HEK293T (cell line): ENCODE measurements at regions not wholly inside any gene's neighbourhood (a gene's known extent, or its start where the extent isn't known, plus 50 kb on each side); places are given as distances from the start of the nearest gene placed in this dataset.
"Not testable (repeated sequence)": the region's sequence is repeated elsewhere in the genome, so short reads cannot be mapped to it uniquely, and the experiment has no call there.

Experiments used
- CTCF ChIA-PET: fragments of 350-600 bp; formaldehyde crosslinking; extraction: SDS; loops from one replicate; lab custom pipeline; 2021; ENCODE audit warnings: antibody characterized with exemption, inconsistent platforms; lab: Yijun Ruan, JAX
- POLR2A ChIA-PET: fragments of 350-600 bp; formaldehyde crosslinking; extraction: SDS; loops from one replicate; lab custom pipeline; 2020; ENCODE audit warnings: antibody characterized with exemption, inconsistent platforms; lab: Yijun Ruan, JAX
- DNase-seq: peaks from one replicate; pipeline ENCODE4 v3.0.0; 2012; ENCODE audit warnings: mixed read lengths; ENCODE audit errors: extremely low spot score
- ARNT ChIP-seq: fragments of 450-650 bp; IDR thresholded peaks from 2 replicates; pipeline ENCODE4 v1.6.1; 2017; ENCODE audit warnings: mild to moderate bottlenecking
- BHLHE40 ChIP-seq: fragments of 450-650 bp; IDR thresholded peaks from 2 replicates; pipeline ENCODE4 v1.6.1; 2016; ENCODE audit warnings: mild to moderate bottlenecking, moderate library complexity, borderline replicate concordance
- CTBP1 ChIP-seq: fragments of 450-650 bp; IDR thresholded peaks from 2 replicates; pipeline ENCODE4 v1.6.1; 2016; ENCODE audit warnings: borderline replicate concordance
- ELF4 ChIP-seq: fragments of 450-650 bp; IDR thresholded peaks from 2 replicates; pipeline ENCODE4 v1.6.1; 2017; ENCODE audit warnings: antibody characterized with exemption
- FOXA1 ChIP-seq: fragments of 450-650 bp; IDR thresholded peaks from 2 replicates; pipeline ENCODE4 v1.6.1; 2016; ENCODE audit warnings: mild to moderate bottlenecking
- FOXK2 ChIP-seq: fragments of 450-650 bp; IDR thresholded peaks from 2 replicates; pipeline ENCODE4 v1.6.1; 2016; ENCODE audit warnings: mild to moderate bottlenecking
- FOXM1 ChIP-seq: fragments of 450-650 bp; IDR thresholded peaks from 2 replicates; pipeline ENCODE4 v1.6.1; 2017; ENCODE audit warnings: mild to moderate bottlenecking, borderline replicate concordance
- HDGF ChIP-seq: fragments of 450-650 bp; IDR thresholded peaks from 2 replicates; pipeline ENCODE4 v1.6.1; 2017; ENCODE audit warnings: antibody characterized with exemption, borderline replicate concordance
- L3MBTL2 ChIP-seq: fragments of 450-650 bp; conservative IDR thresholded peaks from 2 replicates; pipeline ENCODE4 v1.6.1; 2016; ENCODE audit warnings: mild to moderate bottlenecking
- LEF1 ChIP-seq: fragments of 450-650 bp; IDR thresholded peaks from 2 replicates; pipeline ENCODE4 v1.6.1; 2017; ENCODE audit warnings: mild to moderate bottlenecking, borderline replicate concordance
- NFRKB ChIP-seq: fragments of 450-650 bp; IDR thresholded peaks from 2 replicates; pipeline ENCODE4 v1.6.1; 2016; ENCODE audit warnings: mild to moderate bottlenecking, moderate library complexity
- PKNOX1 ChIP-seq: fragments of 450-650 bp; IDR thresholded peaks from 2 replicates; pipeline ENCODE4 v1.6.1; 2016
- SP1 ChIP-seq: fragments of 450-650 bp; IDR thresholded peaks from 2 replicates; pipeline ENCODE4 v1.6.1; 2017
- SUZ12 ChIP-seq: fragments of 450-650 bp; IDR thresholded peaks from 2 replicates; pipeline ENCODE4 v1.6.1; 2016; ENCODE audit warnings: mild to moderate bottlenecking
- TARDBP ChIP-seq: fragments of 450-650 bp; IDR thresholded peaks from 2 replicates; pipeline ENCODE4 v1.6.1; 2016
- ZNF384 ChIP-seq: fragments of 450-650 bp; IDR thresholded peaks from 2 replicates; pipeline ENCODE4 v1.6.1; 2016

- ChIA-PET POLR2A (no interaction called here), CTCF (interaction anchor here (0.7 kb wide), 1 partner anchor 158 kb away, joined by 4 read pairs; no protein-coding TSS in a partner anchor)
Measured at GRCh38 chr11:83403691-83404389, 117.7 kb upstream of the CCDC90B start.

GRCh38 chr11:83401506-83402225 lies 115.5 kb upstream of the CCDC90B start:
- ChIA-PET CTCF (no interaction called here), POLR2A (no interaction called here)
- DNase-seq = no peak
- TF ChIP-seq ELF4 (no peak), LEF1 (no peak), SUZ12 (no peak), FOXM1 (no peak), FOXK2 (no peak), SP1 (no peak), ZNF384 (no peak), NFRKB (no peak), FOXA1 (no peak), TARDBP (no peak), L3MBTL2 (no peak), CTBP1 (no peak), PKNOX1 (no peak), BHLHE40 (no peak), ARNT (no peak), HDGF (no peak)

More at GRCh38 chr11:83403691-83404389, 117.7 kb upstream of the CCDC90B start:
- DNase-seq = no peak
- no peak for TF ChIP-seq HDGF
- no peak for TF ChIP-seq ELF4
- TF ChIP-seq ZNF384 = no peak
- no peak for TF ChIP-seq TARDBP
- TF ChIP-seq SUZ12 = no peak
- no peak for TF ChIP-seq NFRKB
- no peak for TF ChIP-seq ARNT
- no peak for TF ChIP-seq FOXA1
- TF ChIP-seq LEF1 = no peak
- TF ChIP-seq SP1 = no peak
- TF ChIP-seq L3MBTL2 = no peak
- TF ChIP-seq BHLHE40 = no peak
- no peak for TF ChIP-seq FOXM1
- TF ChIP-seq CTBP1 = no peak
- no peak for TF ChIP-seq PKNOX1
- TF ChIP-seq FOXK2 = no peak

DNA sequence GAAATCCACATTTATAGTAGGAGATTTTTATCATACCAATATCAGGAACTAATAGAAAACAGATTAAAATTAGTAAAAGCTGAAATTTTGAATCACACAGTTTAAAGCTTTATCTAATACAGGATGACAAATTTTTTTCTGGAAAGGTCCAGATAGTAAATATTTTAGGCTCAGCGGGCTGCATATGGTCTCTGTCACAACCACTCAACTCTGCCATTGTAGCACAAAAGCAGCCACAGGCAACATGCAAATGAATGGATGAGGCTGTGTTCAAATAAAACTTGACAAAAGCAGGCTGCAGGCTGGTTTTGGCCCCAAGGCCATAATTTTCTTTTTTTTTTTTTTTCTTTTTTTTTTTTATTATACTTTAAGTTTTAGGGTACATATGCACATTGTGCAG lies 108.2 kb upstream of the CCDC90B start:
- TF ChIP-seq HDGF = no peak
- TF ChIP-seq ELF4 = no peak
- no peak for TF ChIP-seq CTBP1
- TF ChIP-seq FOXA1 = no peak
- no peak for TF ChIP-seq SP1
- TF ChIP-seq SUZ12 = no peak
- no peak for TF ChIP-seq FOXK2
- no peak for TF ChIP-seq LEF1
- TF ChIP-seq ARNT = no peak
- no peak for TF ChIP-seq TARDBP
- no peak for TF ChIP-seq L3MBTL2
- no peak for TF ChIP-seq NFRKB
- TF ChIP-seq FOXM1 = no peak
- no peak for TF ChIP-seq PKNOX1
- DNase-seq = no peak
- CTCF ChIA-PET = no interaction called here
- POLR2A ChIA-PET = no interaction called here

DNA sequence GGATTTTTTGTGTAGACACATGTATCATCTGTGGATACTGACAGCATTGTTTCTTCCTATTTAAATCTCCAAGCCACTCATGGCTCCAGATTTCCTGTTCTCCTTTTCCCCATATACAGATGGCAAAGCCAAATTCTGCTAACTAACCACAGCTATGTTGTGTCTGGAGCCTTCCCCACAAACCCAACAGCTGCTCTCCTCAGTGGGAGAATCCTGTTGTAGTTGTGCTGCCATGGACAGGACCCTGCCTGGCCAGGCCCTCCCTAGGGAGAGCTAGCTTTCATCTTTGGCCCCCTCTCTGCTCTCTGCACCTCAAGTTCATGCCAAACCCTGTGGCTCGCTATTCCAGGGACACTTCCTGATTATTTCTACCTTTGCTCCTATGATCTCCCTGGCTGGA lies 106.4 kb upstream of the CCDC90B start:
- no peak for DNase-seq
- TF ChIP-seq HDGF (no peak), ARNT (no peak), L3MBTL2 (no peak), SUZ12 (no peak), PKNOX1 (no peak)
- ChIA-PET CTCF (no interaction called here), POLR2A (no interaction called here)

DNA sequence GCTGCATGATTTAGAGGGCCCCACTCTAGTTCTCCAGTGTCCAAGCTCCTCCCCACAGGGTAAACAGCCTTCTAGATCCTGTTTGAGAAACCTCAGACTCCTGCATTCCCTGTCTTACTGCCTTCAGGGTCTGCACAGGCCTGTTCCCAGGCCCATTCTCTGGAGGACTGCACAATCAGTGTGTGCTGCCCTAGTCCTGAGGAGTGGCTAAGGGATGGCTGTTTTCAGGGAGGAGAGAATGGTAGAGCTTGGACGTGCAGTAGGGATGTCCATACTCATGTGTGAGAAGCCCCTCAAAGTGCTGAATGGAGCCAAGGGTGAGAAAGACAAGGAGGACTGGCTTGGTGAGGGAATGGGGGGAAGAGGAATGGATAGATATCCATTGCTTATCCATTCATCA lies 103.8 kb upstream of the CCDC90B start:
- TF ChIP-seq HDGF (no peak), FOXK2 (no peak), FOXM1 (no peak), LEF1 (no peak), NFRKB (no peak), ARNT (no peak), SUZ12 (no peak), SP1 (no peak), ZNF384 (no peak), TARDBP (no peak)
- CTCF ChIA-PET = no interaction called here
- POLR2A ChIA-PET = no interaction called here
- DNase-seq = no peak

DNA sequence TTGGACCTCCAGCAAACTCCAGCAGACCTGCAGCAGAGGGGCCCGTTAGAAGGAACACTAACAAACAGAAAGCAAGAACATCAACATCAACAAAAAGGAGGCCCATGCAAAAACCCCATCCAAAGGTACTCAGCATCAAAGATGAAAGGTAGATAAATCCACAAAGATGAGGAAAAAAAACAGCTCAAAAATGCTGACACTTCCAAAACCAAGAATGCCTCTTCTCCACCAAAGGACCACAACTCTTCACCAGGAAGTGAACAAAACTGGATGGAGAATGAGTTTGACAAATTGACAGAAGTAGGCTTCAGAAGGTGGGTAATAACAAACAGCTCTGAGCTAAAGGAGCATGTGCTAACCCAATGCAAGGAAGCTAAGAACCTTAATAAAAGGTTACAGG lies 97.7 kb upstream of the CCDC90B start:
- POLR2A ChIA-PET, DNase-seq, CTCF ChIA-PET: not testable (repeated sequence)
